ENCODE measurements at regions not wholly inside any gene's neighbourhood (a gene's known extent, or its start where the extent isn't known, plus 50 kb on each side); places are given as distances from the start of the nearest gene placed in this dataset.
"Not testable (repeated sequence)": the region's sequence is repeated elsewhere in the genome, so short reads cannot be mapped to it uniquely, and the experiment has no call there.

GRCh38 chr6:137678451-137678850 is 184.3 kb upstream of the OLIG3 start:
- WGBS (ENCODE audit: extremely low coverage, insufficient coverage, low lambda C conversion rate) = no CpG with 5 or more reads among the region's 2 CpGs
- no peaks in the 10 kb centered on the region for H3K79me2 ChIP-seq (ENCODE audit: control insufficient read depth, insufficient read depth, low read length)

GRCh38 chr6:137680705-137681346 is 186.2 kb upstream of the TNFAIP3 start:
- H3K4ac ChIP-seq (ENCODE audit: low read depth, low read length) = no peak overlapping the region
- H3K18ac ChIP-seq (ENCODE audit: low read length) = no peak overlapping the region
- WGBS (ENCODE audit: extremely low coverage, insufficient coverage, low lambda C conversion rate) = no CpG with 5 or more reads among the region's 4 CpGs
- H3K56ac ChIP-seq (ENCODE audit: low read length) = no peak overlapping the region
- DNase-seq = no peak
- no peaks in the 10 kb centered on the region for H3K27me3 ChIP-seq (ENCODE audit: insufficient read depth, low read length, poor library complexity)
- no peak overlapping the region for H4K5ac ChIP-seq (ENCODE audit: low read length)
- no peak overlapping the region for H2BK120ac ChIP-seq (ENCODE audit: low read depth, low read length)
- H3K4me3 ChIP-seq (ENCODE audit: low read length) = no peak overlapping the region
- no peak overlapping the region for H2BK5ac ChIP-seq (ENCODE audit: low read length)
- H3K79me1 ChIP-seq (ENCODE audit: low read length) = no peaks in the 10 kb centered on the region
- H4K8ac ChIP-seq (ENCODE audit: low read depth, low read length) = no peak overlapping the region
- H2AK5ac ChIP-seq (ENCODE audit: low read length) = no peak overlapping the region
- H3K27ac ChIP-seq (ENCODE audit: low read depth, low read length) = no peak overlapping the region
- H3K23ac ChIP-seq (ENCODE audit: low read length) = no peak overlapping the region
- no peak overlapping the region for H3K4me2 ChIP-seq (ENCODE audit: low read length)
- no peak overlapping the region for H2BK15ac ChIP-seq (replicated peaks; ENCODE audit: low read depth)
- H3K9ac ChIP-seq (ENCODE audit: low read length) = no peak overlapping the region
- H3K79me2 ChIP-seq (ENCODE audit: control insufficient read depth, insufficient read depth, low read length) = no peaks in the 10 kb centered on the region
- no peaks in the 10 kb centered on the region for H3K4me1 ChIP-seq (ENCODE audit: control insufficient read depth, low read depth, low read length)
- no peaks in the 10 kb centered on the region for H3K36me3 ChIP-seq (ENCODE audit: control insufficient read depth, insufficient read depth, low read length)

More at GRCh38 chr6:137678451-137678850, 184.3 kb upstream of the OLIG3 start:
- no peak overlapping the region for H3K4ac ChIP-seq (ENCODE audit: low read depth, low read length)
- no peaks in the 10 kb centered on the region for H3K27me3 ChIP-seq (ENCODE audit: insufficient read depth, low read length, poor library complexity)
- no peak for DNase-seq
- H3K4me3 ChIP-seq (ENCODE audit: low read length) = no peak overlapping the region
- H2BK15ac ChIP-seq (replicated peaks; ENCODE audit: low read depth) = no peak overlapping the region
- H2AK5ac ChIP-seq (ENCODE audit: low read length) = no peak overlapping the region
- H3K79me1 ChIP-seq (ENCODE audit: low read length) = no peaks in the 10 kb centered on the region
- H2BK5ac ChIP-seq (ENCODE audit: low read length) = no peak overlapping the region
- no peak overlapping the region for H4K5ac ChIP-seq (ENCODE audit: low read length)
- H3K9ac ChIP-seq (ENCODE audit: low read length) = no peak overlapping the region
- no peak overlapping the region for H3K4me2 ChIP-seq (ENCODE audit: low read length)
- H3K4me1 ChIP-seq (ENCODE audit: control insufficient read depth, low read depth, low read length) = no peaks in the 10 kb centered on the region
- no peaks in the 10 kb centered on the region for H3K36me3 ChIP-seq (ENCODE audit: control insufficient read depth, insufficient read depth, low read length)
- H3K27ac ChIP-seq (ENCODE audit: low read depth, low read length) = no peak overlapping the region
- no peak overlapping the region for H4K8ac ChIP-seq (ENCODE audit: low read depth, low read length)
- H2BK120ac ChIP-seq (ENCODE audit: low read depth, low read length) = no peak overlapping the region
- no peak overlapping the region for H3K23ac ChIP-seq (ENCODE audit: low read length)
- H3K18ac ChIP-seq (ENCODE audit: low read length) = no peak overlapping the region
- H3K56ac ChIP-seq (ENCODE audit: low read length) = no peak overlapping the region

- Histone ChIP-seq H3K9ac (ENCODE audit: low read length) (no peak overlapping the region), H3K4me3 (ENCODE audit: low read length) (no peak overlapping the region), H3K36me3 (ENCODE audit: control insufficient read depth, insufficient read depth, low read length) (no peaks in the 10 kb centered on the region), H3K4me1 (ENCODE audit: control insufficient read depth, low read depth, low read length) (no peaks in the 10 kb centered on the region), H3K56ac (ENCODE audit: low read length) (no peak overlapping the region), H3K27ac (ENCODE audit: low read depth, low read length) (no peak overlapping the region), H2BK15ac (replicated peaks; ENCODE audit: low read depth) (no peak overlapping the region), H2BK5ac (ENCODE audit: low read length) (no peak overlapping the region), H2AK5ac (ENCODE audit: low read length) (no peak overlapping the region), H3K79me2 (ENCODE audit: control insufficient read depth, insufficient read depth, low read length) (no peaks in the 10 kb centered on the region), H3K4ac (ENCODE audit: low read depth, low read length) (no peak overlapping the region), H3K27me3 (ENCODE audit: insufficient read depth, low read length, poor library complexity) (no peaks in the 10 kb centered on the region), H2BK120ac (ENCODE audit: low read depth, low read length) (no peak overlapping the region), H4K8ac (ENCODE audit: low read depth, low read length) (no peak overlapping the region), H3K79me1 (ENCODE audit: low read length) (no peaks in the 10 kb centered on the region), H3K4me2 (ENCODE audit: low read length) (no peak overlapping the region), H3K18ac (ENCODE audit: low read length) (no peak overlapping the region), H4K5ac (ENCODE audit: low read length) (no peak overlapping the region), H3K23ac (ENCODE audit: low read length) (no peak overlapping the region)
- no peak for DNase-seq
- WGBS (ENCODE audit: extremely low coverage, insufficient coverage, low lambda C conversion rate) = no CpG with 5 or more reads among the region's 4 CpGs
Observed at GRCh38 chr6:137681445-137682009, 185.5 kb upstream of the TNFAIP3 start.

GRCh38 chr6:137682658-137683057 is 184.4 kb upstream of the TNFAIP3 start:
- H3K56ac ChIP-seq (ENCODE audit: low read length); H2BK120ac ChIP-seq (ENCODE audit: low read depth, low read length); DNase-seq; H2AK5ac ChIP-seq (ENCODE audit: low read length); H2BK15ac ChIP-seq (replicated peaks; ENCODE audit: low read depth); H3K4me1 ChIP-seq (ENCODE audit: control insufficient read depth, low read depth, low read length); H3K36me3 ChIP-seq (ENCODE audit: control insufficient read depth, insufficient read depth, low read length); H3K79me1 ChIP-seq (ENCODE audit: low read length); H3K9ac ChIP-seq (ENCODE audit: low read length); H3K23ac ChIP-seq (ENCODE audit: low read length); H3K4me3 ChIP-seq (ENCODE audit: low read length); H3K18ac ChIP-seq (ENCODE audit: low read length); H2BK5ac ChIP-seq (ENCODE audit: low read length); H3K27ac ChIP-seq (ENCODE audit: low read depth, low read length); H3K4me2 ChIP-seq (ENCODE audit: low read length); H4K5ac ChIP-seq (ENCODE audit: low read length); H4K8ac ChIP-seq (ENCODE audit: low read depth, low read length); H3K79me2 ChIP-seq (ENCODE audit: control insufficient read depth, insufficient read depth, low read length); H3K27me3 ChIP-seq (ENCODE audit: insufficient read depth, low read length, poor library complexity); H3K4ac ChIP-seq (ENCODE audit: low read depth, low read length): not testable (repeated sequence)
- WGBS (ENCODE audit: extremely low coverage, insufficient coverage, low lambda C conversion rate) = no CpG with 5 or more reads among the region's 5 CpGs

- H3K79me1 ChIP-seq (ENCODE audit: low read length) = no peaks in the 10 kb centered on the region
- no peak overlapping the region for H3K4ac ChIP-seq (ENCODE audit: low read depth, low read length)
- H3K9ac ChIP-seq (ENCODE audit: low read length) = no peak overlapping the region
- no peak overlapping the region for H3K56ac ChIP-seq (ENCODE audit: low read length)
- no peaks in the 10 kb centered on the region for H3K4me1 ChIP-seq (ENCODE audit: control insufficient read depth, low read depth, low read length)
- DNase-seq = no peak
- H3K27me3 ChIP-seq (ENCODE audit: insufficient read depth, low read length, poor library complexity) = no peaks in the 10 kb centered on the region
- no peak overlapping the region for H2BK120ac ChIP-seq (ENCODE audit: low read depth, low read length)
- no peak overlapping the region for H4K8ac ChIP-seq (ENCODE audit: low read depth, low read length)
- H2BK5ac ChIP-seq (ENCODE audit: low read length) = no peak overlapping the region
- no peaks in the 10 kb centered on the region for H3K79me2 ChIP-seq (ENCODE audit: control insufficient read depth, insufficient read depth, low read length)
- no peak overlapping the region for H2AK5ac ChIP-seq (ENCODE audit: low read length)
- no CpG with 5 or more reads among the region's 4 CpGs for WGBS (ENCODE audit: extremely low coverage, insufficient coverage, low lambda C conversion rate)
- no peak overlapping the region for H3K18ac ChIP-seq (ENCODE audit: low read length)
- H3K4me2 ChIP-seq (ENCODE audit: low read length) = no peak overlapping the region
- H2BK15ac ChIP-seq (replicated peaks; ENCODE audit: low read depth) = no peak overlapping the region
- no peaks in the 10 kb centered on the region for H3K36me3 ChIP-seq (ENCODE audit: control insufficient read depth, insufficient read depth, low read length)
- no peak overlapping the region for H4K5ac ChIP-seq (ENCODE audit: low read length)
- H3K4me3 ChIP-seq (ENCODE audit: low read length) = no peak overlapping the region
- no peak overlapping the region for H3K23ac ChIP-seq (ENCODE audit: low read length)
- H3K27ac ChIP-seq (ENCODE audit: low read depth, low read length) = no peak overlapping the region
Observed at GRCh38 chr6:137683916-137684315, 183.1 kb upstream of the TNFAIP3 start.

GRCh38 chr6:137685798-137686375 is 181.2 kb upstream of the TNFAIP3 start:
- Histone ChIP-seq H2AK5ac (ENCODE audit: low read length) (no peak overlapping the region), H3K36me3 (ENCODE audit: control insufficient read depth, insufficient read depth, low read length) (no peaks in the 10 kb centered on the region), H3K4me1 (ENCODE audit: control insufficient read depth, low read depth, low read length) (no peaks in the 10 kb centered on the region), H3K79me1 (ENCODE audit: low read length) (no peaks in the 10 kb centered on the region), H3K9ac (ENCODE audit: low read length) (no peak overlapping the region), H3K27me3 (ENCODE audit: insufficient read depth, low read length, poor library complexity) (no peaks in the 10 kb centered on the region), H4K5ac (ENCODE audit: low read length) (no peak overlapping the region), H3K79me2 (ENCODE audit: control insufficient read depth, insufficient read depth, low read length) (no peaks in the 10 kb centered on the region), H3K4me3 (ENCODE audit: low read length) (no peak overlapping the region), H2BK15ac (replicated peaks; ENCODE audit: low read depth) (no peak overlapping the region), H3K27ac (ENCODE audit: low read depth, low read length) (no peak overlapping the region), H3K18ac (ENCODE audit: low read length) (no peak overlapping the region), H2BK120ac (ENCODE audit: low read depth, low read length) (no peak overlapping the region), H3K4ac (ENCODE audit: low read depth, low read length) (no peak overlapping the region), H3K4me2 (ENCODE audit: low read length) (no peak overlapping the region), H2BK5ac (ENCODE audit: low read length) (no peak overlapping the region), H3K56ac (ENCODE audit: low read length) (no peak overlapping the region), H4K8ac (ENCODE audit: low read depth, low read length) (no peak overlapping the region), H3K23ac (ENCODE audit: low read length) (no peak overlapping the region)
- DNase-seq = no peak

All from mesendoderm (in vitro differentiated cells).